ENCODE measurements at regions not wholly inside any gene's neighbourhood (a gene's known extent, or its start where the extent isn't known, plus 50 kb on each side); places are given as distances from the start of the nearest gene placed in this dataset.

DNA sequence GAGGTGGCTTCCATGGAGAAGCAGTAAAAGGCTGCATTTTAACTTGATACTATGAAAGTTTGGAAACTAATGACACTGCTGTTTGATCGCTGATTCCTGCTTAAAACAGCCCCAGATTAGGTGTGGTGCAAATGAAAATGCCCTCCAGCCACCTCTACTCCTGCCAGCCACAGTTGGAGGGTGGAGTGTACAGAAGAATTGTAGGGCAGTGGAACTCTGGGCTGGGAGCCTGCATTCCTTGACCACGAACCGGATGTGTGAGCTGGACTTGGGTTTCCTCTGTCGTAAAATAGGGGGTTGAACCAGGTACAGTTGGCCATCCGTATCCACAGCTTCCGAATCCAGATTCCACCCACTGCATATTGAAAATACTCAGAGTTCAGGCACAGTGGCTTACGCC lies 84.6 kb upstream of the RFX8 start:
- no peak overlapping the region for H3K4me3 Mint-ChIP-seq (ENCODE audit: unreplicated experiment)
- H3K36me3 Mint-ChIP-seq (ENCODE audit: insufficient read depth, unreplicated experiment), result peaks cover 14% of the 10 kb centered on the region
- no peak overlapping the region for H3K27ac Mint-ChIP-seq (ENCODE audit: unreplicated experiment)
- POLR2A ChIA-PET, result no interaction called here
- CTCF ChIA-PET, result no interaction called here
- Histone ChIP-seq H3K36me3 (ENCODE audit: control insufficient read depth, insufficient read depth, low read length) (no peaks in the 10 kb centered on the region; the same call in 1 of the 2 replicates), H3K27me3 (replicated peaks; ENCODE audit: control insufficient read depth, insufficient read depth, low read length) (no peaks in the 10 kb centered on the region), H3K9me3 (0 out of 2 replicates have a peak, but pooled peaks cover 3% of the 10 kb centered on the region), H3K4me3 (ENCODE audit: low read depth, low read length) (no peak overlapping the region), H3K4me1 (peaks cover 33% of the 10 kb centered on the region)
- intact Hi-C loops (cut with micrococcal nuclease; ENCODE audit: unreplicated experiment), result no loop called here
- TF ChIP-seq, protein P1, sequence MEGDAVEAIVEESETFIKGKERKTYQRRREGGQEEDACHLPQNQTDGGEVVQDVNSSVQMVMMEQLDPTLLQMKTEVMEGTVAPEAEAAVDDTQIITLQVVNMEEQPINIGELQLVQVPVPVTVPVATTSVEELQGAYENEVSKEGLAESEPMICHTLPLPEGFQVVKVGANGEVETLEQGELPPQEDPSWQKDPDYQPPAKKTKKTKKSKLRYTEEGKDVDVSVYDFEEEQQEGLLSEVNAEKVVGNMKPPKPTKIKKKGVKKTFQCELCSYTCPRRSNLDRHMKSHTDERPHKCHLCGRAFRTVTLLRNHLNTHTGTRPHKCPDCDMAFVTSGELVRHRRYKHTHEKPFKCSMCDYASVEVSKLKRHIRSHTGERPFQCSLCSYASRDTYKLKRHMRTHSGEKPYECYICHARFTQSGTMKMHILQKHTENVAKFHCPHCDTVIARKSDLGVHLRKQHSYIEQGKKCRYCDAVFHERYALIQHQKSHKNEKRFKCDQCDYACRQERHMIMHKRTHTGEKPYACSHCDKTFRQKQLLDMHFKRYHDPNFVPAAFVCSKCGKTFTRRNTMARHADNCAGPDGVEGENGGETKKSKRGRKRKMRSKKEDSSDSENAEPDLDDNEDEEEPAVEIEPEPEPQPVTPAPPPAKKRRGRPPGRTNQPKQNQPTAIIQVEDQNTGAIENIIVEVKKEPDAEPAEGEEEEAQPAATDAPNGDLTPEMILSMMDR (IDR thresholded peaks at IDR 0.05; ENCODE audit: insufficient read depth in 1 of 2, low read depth in 1 of 2, low read length in 1 of 2, severe bottlenecking in 1 of 2, unreplicated experiment in 1 of 2), result no peak
- peaks cover 25% of the 10 kb centered on the region for H3K9me3 Mint-ChIP-seq (ENCODE audit: unreplicated experiment)
- H3K27me3 Mint-ChIP-seq (ENCODE audit: insufficient read depth, unreplicated experiment), result no peaks in the 10 kb centered on the region
- H3K4me1 Mint-ChIP-seq (ENCODE audit: low read depth, unreplicated experiment), result peaks cover 38% of the 10 kb centered on the region
- BruUV-seq (replicated peaks), result no TSS peak
- DNase-seq, result no peak

DNA sequence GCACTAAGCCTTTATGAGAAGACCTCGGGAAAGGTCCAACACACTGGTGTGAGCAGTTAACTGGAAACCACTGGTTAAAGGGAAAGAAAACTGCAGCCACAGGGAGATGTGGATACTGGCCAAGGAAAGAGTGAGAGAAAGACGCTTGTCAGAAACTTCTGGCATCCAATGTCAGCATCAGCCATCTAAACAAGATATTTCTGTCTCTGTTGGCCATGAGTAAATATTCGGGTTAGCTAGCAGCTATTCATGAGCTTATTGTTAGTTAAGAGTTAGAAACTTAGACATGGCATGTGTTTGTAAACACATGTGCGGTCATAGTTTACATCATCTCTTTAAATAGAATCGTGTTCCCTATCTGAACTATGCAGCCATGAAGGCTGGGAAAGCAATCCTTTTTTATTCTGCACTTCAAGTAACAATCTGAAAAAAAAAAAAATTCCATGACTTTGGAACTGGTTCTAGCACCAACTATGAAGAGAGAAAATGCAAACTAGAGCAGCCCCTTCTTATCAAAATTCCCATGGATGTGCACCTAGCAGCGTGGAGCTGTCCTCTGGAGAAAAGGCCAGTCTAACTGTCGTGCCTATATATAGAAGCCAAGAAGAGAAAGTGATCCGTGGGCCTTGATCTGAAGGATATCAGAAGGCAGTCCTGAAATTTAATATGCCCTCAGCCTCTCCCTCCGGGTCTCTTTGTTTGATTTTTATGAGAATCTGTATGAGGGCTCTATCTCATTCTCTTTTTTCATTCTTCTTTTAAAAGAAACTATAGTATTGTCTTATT lies 84.0 kb upstream of the RFX8 start:
- ChIA-PET POLR2A (interaction anchor here (1.0 kb wide), 1 partner anchor 8 kb away, joined by 3 read pairs; no protein-coding TSS in a partner anchor), CTCF (no interaction called here)
- Histone ChIP-seq H3K4me3 (ENCODE audit: low read depth, low read length) (no peak overlapping the region), H3K9me3 (0 out of 2 replicates have a peak, but pooled peaks cover 3% of the 10 kb centered on the region), H3K4me1 (peaks cover 29% of the 10 kb centered on the region), H3K27me3 (replicated peaks; ENCODE audit: control insufficient read depth, insufficient read depth, low read length) (no peaks in the 10 kb centered on the region), H3K36me3 (ENCODE audit: control insufficient read depth, insufficient read depth, low read length) (no peaks in the 10 kb centered on the region; the same call in 1 of the 2 replicates)
- Mint-ChIP-seq H3K27me3 (ENCODE audit: insufficient read depth, unreplicated experiment) (no peaks in the 10 kb centered on the region), H3K27ac (ENCODE audit: unreplicated experiment) (no peak overlapping the region), H3K36me3 (ENCODE audit: insufficient read depth, unreplicated experiment) (peaks cover 14% of the 10 kb centered on the region), H3K9me3 (ENCODE audit: unreplicated experiment) (peaks cover 25% of the 10 kb centered on the region), H3K4me3 (ENCODE audit: unreplicated experiment) (no peak overlapping the region), H3K4me1 (ENCODE audit: low read depth, unreplicated experiment) (peaks cover 34% of the 10 kb centered on the region)
- intact Hi-C loops (cut with micrococcal nuclease; ENCODE audit: unreplicated experiment), result no loop called here
- TF ChIP-seq, protein P1 (IDR thresholded peaks at IDR 0.05; ENCODE audit: insufficient read depth in 1 of 2, low read depth in 1 of 2, low read length in 1 of 2, severe bottlenecking in 1 of 2, unreplicated experiment in 1 of 2), result no peak
- no peak for DNase-seq
- no TSS peak for BruUV-seq (replicated peaks)

DNA sequence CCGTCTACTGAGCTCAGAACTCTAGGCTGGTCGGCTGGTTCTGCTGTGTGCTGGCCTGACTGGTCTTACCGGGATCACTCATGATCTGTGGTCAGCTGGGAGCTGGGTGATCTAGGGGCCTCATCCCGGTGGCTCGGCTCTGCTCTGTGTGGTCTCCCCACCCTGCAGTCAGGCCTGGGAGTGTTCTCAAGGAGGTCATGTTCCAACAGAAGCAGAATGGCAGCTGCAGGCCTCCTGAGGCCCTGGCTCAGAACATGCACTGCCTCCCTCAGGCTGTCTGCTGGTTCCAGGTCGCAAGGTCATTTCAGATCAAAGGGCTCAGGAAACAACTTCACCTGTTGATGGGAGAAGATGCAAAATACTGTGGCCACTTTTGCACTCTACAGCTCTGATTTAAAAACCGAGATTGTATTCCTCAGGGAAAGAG lies 81.1 kb upstream of the RFX8 start:
- peaks cover 29% of the 10 kb centered on the region for H3K4me1 ChIP-seq
- peak overlapping the region; percentile 0 for H3K27ac Mint-ChIP-seq (ENCODE audit: unreplicated experiment)
- TF ChIP-seq, protein P1 (IDR thresholded peaks at IDR 0.05; ENCODE audit: insufficient read depth in 1 of 2, low read depth in 1 of 2, low read length in 1 of 2, severe bottlenecking in 1 of 2, unreplicated experiment in 1 of 2), result no peak
- H3K36me3 ChIP-seq (ENCODE audit: control insufficient read depth, insufficient read depth, low read length), result no peaks in the 10 kb centered on the region; the same call in 1 of the 2 replicates
- no TSS peak for BruUV-seq (replicated peaks)
- intact Hi-C loops (cut with micrococcal nuclease; ENCODE audit: unreplicated experiment), result no loop called here
- peaks cover 7% of the 10 kb centered on the region for H3K36me3 Mint-ChIP-seq (ENCODE audit: insufficient read depth, unreplicated experiment)
- H3K27me3 ChIP-seq (replicated peaks; ENCODE audit: control insufficient read depth, insufficient read depth, low read length), result no peaks in the 10 kb centered on the region
- no peaks in the 10 kb centered on the region for H3K27me3 Mint-ChIP-seq (ENCODE audit: insufficient read depth, unreplicated experiment)
- no peak overlapping the region for H3K4me3 Mint-ChIP-seq (ENCODE audit: unreplicated experiment)
- CTCF ChIA-PET, result no interaction called here
- H3K9me3 ChIP-seq, result 0 out of 2 replicates have a peak, but pooled peaks cover 3% of the 10 kb centered on the region
- H3K4me3 ChIP-seq (ENCODE audit: low read depth, low read length), result no peak overlapping the region
- H3K4me1 Mint-ChIP-seq (ENCODE audit: low read depth, unreplicated experiment), result peaks cover 28% of the 10 kb centered on the region
- H3K9me3 Mint-ChIP-seq (ENCODE audit: unreplicated experiment), result peaks cover 10% of the 10 kb centered on the region
- peak; percentile 37 to 71 for DNase-seq
- POLR2A ChIA-PET, result no interaction called here

Measured in Caco-2 (cell line).